Keratinocyte (primary cell): ENCODE measurements at regions not wholly inside any gene's neighbourhood (a gene's known extent, or its start where the extent isn't known, plus 50 kb on each side); places are given as distances from the start of the nearest gene placed in this dataset.

ENCODE experiments used
- DNase-seq: peaks from one replicate; pipeline ENCODE4 v3.0.0-alpha.2; 2011; ENCODE audit warnings: low read depth, missing footprints, low spot score
- FAIRE-seq: peaks from 2 replicates; lab custom pipeline; 2011; peaks lifted over from hg19 to GRCh38; lab: Jason Lieb, UNC
- H2AFZ ChIP-seq: 2 replicates; pipeline ENCODE4 v1.6.0; 2012; ENCODE audit warnings: low read length, control low read depth, inconsistent platforms; ENCODE audit not compliant: control insufficient read depth
- H3K27ac ChIP-seq: 2 replicates; pipeline ENCODE4 v1.5.1; 2011; ENCODE audit warnings: low read length; ENCODE audit not compliant: control insufficient read depth, insufficient read depth
- H3K27me3 ChIP-seq: 3 replicates; pipeline ENCODE4 v1.6.0; 2011; ENCODE audit warnings: low read length; ENCODE audit not compliant: control insufficient read depth, insufficient read depth; ENCODE audit errors: extremely low read depth
- H3K36me3 ChIP-seq, 2 experiments: 2 replicates in 1 of 2; 3 replicates in 1 of 2; pipeline ENCODE4 v1.5.1; 2011; ENCODE audit warnings: low read length in 2 of 2, mild to moderate bottlenecking in 1 of 2; ENCODE audit not compliant: control insufficient read depth in 2 of 2, insufficient read depth in 2 of 2; ENCODE audit errors: extremely low read depth in 1 of 2
- H3K4me1 ChIP-seq: 3 replicates; pipeline ENCODE4 v1.5.1; 2011; ENCODE audit warnings: low read length; ENCODE audit not compliant: control insufficient read depth, insufficient read depth; ENCODE audit errors: extremely low read depth
- H3K4me2 ChIP-seq: 3 replicates; pipeline ENCODE4 v1.6.0; 2011; ENCODE audit warnings: low read depth, low read length; ENCODE audit not compliant: control insufficient read depth, insufficient read depth; ENCODE audit errors: extremely low read depth
- H3K4me3 ChIP-seq, 3 experiments: fragments of 200-600 bp in 1 of 3; sonication (generic) in 1 of 3; 2 replicates in 2 of 3; 3 replicates in 1 of 3; pipeline ENCODE4 v1.5.1; 2011 to 2016; ENCODE audit warnings: low read length in 3 of 3, mild to moderate bottlenecking in 3 of 3, control low read depth in 2 of 3, inconsistent platforms in 1 of 3, low read depth in 1 of 3, mixed read lengths in 1 of 3, mixed run types in 1 of 3, moderate library complexity in 1 of 3; ENCODE audit not compliant: control insufficient read depth in 2 of 3, insufficient read depth in 2 of 3; ENCODE audit errors: extremely low read depth in 1 of 3
- H3K79me2 ChIP-seq: 2 replicates; pipeline ENCODE4 v1.6.0; 2012; ENCODE audit warnings: low read length; ENCODE audit not compliant: control insufficient read depth, insufficient read depth
- H3K9ac ChIP-seq: 3 replicates; pipeline ENCODE4 v1.6.0; 2011; ENCODE audit warnings: low read length; ENCODE audit not compliant: control insufficient read depth, insufficient read depth; ENCODE audit errors: extremely low read depth
- H3K9me1 ChIP-seq: 3 replicates; pipeline ENCODE4 v1.6.0; 2011; ENCODE audit warnings: low read length; ENCODE audit not compliant: control insufficient read depth, insufficient read depth; ENCODE audit errors: extremely low read depth
- H3K9me3 ChIP-seq: 2 replicates; pipeline ENCODE4 v1.5.1; 2012; ENCODE audit warnings: low read depth, low read length; ENCODE audit not compliant: control insufficient read depth
- H4K20me1 ChIP-seq: 3 replicates; pipeline ENCODE4 v1.6.0; 2011; ENCODE audit warnings: low read length; ENCODE audit not compliant: control insufficient read depth, insufficient read depth; ENCODE audit errors: extremely low read depth
- CTCF ChIP-seq, 3 experiments: IDR thresholded peaks in 1 of 3; conservative IDR thresholded peaks in 1 of 3; optimal IDR thresholded peaks in 1 of 3; 2 replicates in 2 of 3; 3 replicates in 1 of 3; pipeline versions ENCODE3 to v1.5.1; 2011; ENCODE audit warnings: low read length in 3 of 3, mild to moderate bottlenecking in 3 of 3, moderate library complexity in 2 of 3, control low read depth in 1 of 3, inconsistent platforms in 1 of 3; ENCODE audit not compliant: insufficient read depth in 2 of 3; ENCODE audit errors: extremely low read depth in 1 of 3
- EZH2 ChIP-seq: IDR thresholded peaks from one replicate; pipeline ENCODE4 v1.6.1; 2012; ENCODE audit warnings: inconsistent platforms, mild to moderate bottlenecking, low read length, moderate library complexity
- dilution Hi-C: fragments of 300-500 bp; cut with MboI; formaldehyde crosslinking; loops from one replicate; pipeline ENCODE4 v1.7.0; 2020; ENCODE audit warnings: low sequenced_read_pairs; ENCODE audit not compliant: extremely low pct_ligation_motif_present

DNA sequence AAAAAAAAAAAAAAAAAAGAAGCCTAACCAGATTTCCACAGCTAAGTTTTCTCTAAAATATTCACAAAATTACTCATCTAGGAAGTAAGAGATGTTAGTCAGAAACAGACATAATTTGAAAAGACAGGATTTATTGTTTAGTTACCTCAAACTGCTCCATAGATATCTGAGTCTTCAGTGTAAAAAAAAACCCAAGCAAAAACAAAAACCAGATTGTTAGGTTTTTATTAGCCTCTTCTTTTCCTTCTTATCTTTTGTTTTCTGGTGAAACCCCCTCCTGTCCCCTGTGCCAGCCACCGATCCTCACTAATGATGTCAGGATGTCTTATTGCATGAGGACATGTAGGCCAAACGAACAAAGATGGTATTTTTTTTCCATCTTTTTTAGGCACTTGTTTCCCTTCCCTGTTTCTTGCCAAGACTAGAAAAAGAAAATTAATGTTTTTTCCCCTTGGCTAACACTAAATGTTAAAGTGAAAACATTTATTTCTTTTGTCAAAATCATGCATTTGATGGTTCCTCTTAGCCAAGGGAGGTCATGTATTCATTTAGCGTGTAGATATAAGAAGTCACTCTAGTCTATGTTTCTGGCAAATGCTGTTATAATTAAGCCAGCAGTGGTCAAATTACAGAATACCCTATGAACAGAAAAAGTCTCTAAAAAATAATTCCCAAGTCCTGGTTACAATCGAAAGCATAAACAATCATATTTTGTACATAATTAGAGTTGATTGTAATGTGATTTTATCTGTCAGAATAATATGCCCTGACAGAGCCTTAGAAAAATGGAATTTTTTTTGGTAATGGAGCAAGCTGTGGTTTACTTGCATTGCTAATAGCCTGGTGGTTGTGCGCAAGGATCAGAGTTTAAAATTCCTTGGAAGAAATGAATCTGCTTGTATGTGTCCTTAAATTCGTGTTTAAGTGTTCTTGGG lies 702.4 kb upstream of the FZD8 start:
- H3K9me1 ChIP-seq = no peaks in the 10 kb centered on the region
- H2AFZ ChIP-seq = peak overlapping the region; percentile 10
- no peaks in the 10 kb centered on the region for H3K36me3 ChIP-seq
- no peak overlapping the region for H3K4me3 ChIP-seq
- H4K20me1 ChIP-seq = no peaks in the 10 kb centered on the region
- TF ChIP-seq CTCF (optimal IDR thresholded peaks at IDR 0.05 in 1 of 3, IDR thresholded peaks at IDR 0.05 in 1 of 3, conservative IDR thresholded peaks at IDR 0.05 in 1 of 3; ENCODE audit: extremely low read depth in 1 of 3, insufficient read depth in 2 of 3, low read length in 3 of 3) (no peak), EZH2 (no peak)
- H3K27me3 ChIP-seq = no peaks in the 10 kb centered on the region
- no peak for DNase-seq
- H3K27ac ChIP-seq = no peak overlapping the region
- dilution Hi-C loops = no loop called here
- no peak for FAIRE-seq
- peaks cover 12% of the 10 kb centered on the region for H3K4me1 ChIP-seq
- no peak overlapping the region for H3K9ac ChIP-seq
- H3K4me2 ChIP-seq = peak overlapping the region; percentile 3
- H3K9me3 ChIP-seq = no peaks in the 10 kb centered on the region
- no peaks in the 10 kb centered on the region for H3K79me2 ChIP-seq

DNA sequence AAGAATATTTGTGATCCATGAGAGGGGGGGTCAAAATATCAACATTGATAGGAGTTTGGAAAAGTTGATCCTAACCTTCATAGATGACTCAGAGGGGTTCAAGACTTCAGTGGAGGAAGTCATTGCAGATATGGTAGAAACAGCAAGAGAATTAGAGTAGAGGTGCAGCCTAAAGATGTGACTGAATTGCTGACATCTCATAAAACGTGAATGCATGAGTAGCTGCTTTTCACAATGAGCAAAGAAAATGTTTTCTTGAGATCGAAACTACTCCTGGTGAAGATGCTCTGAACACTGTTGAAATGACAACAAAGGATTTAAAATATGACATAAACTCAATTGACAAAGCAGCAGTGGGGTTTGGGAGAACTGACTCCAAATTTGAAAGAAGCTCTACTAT lies 700.7 kb upstream of the FZD8 start:
- no peaks in the 10 kb centered on the region for H3K79me2 ChIP-seq
- no peaks in the 10 kb centered on the region for H3K27me3 ChIP-seq
- no peak overlapping the region for H3K9ac ChIP-seq
- no peak overlapping the region for H2AFZ ChIP-seq
- TF ChIP-seq CTCF (optimal IDR thresholded peaks at IDR 0.05 in 1 of 3, IDR thresholded peaks at IDR 0.05 in 1 of 3, conservative IDR thresholded peaks at IDR 0.05 in 1 of 3; ENCODE audit: extremely low read depth in 1 of 3, insufficient read depth in 2 of 3, low read length in 3 of 3) (no peak), EZH2 (no peak)
- no peak for FAIRE-seq
- no peaks in the 10 kb centered on the region for H3K36me3 ChIP-seq
- H4K20me1 ChIP-seq = no peaks in the 10 kb centered on the region
- no peak overlapping the region for H3K4me3 ChIP-seq
- no peak overlapping the region for H3K4me2 ChIP-seq
- dilution Hi-C loops = no loop called here
- no peak for DNase-seq
- no peaks in the 10 kb centered on the region for H3K9me1 ChIP-seq
- H3K4me1 ChIP-seq = peaks cover 7% of the 10 kb centered on the region
- no peak overlapping the region for H3K27ac ChIP-seq
- no peaks in the 10 kb centered on the region for H3K9me3 ChIP-seq
